RWPE2 (cell line): ENCODE measurements at regions not wholly inside any gene's neighbourhood (a gene's known extent, or its start where the extent isn't known, plus 50 kb on each side); places are given as distances from the start of the nearest gene placed in this dataset.

Experiments used
- ATAC-seq: fragments of 200-7000 bp; cut with Tn5 transposase; 3 replicates; pipeline ENCODE4 v1.9.1; 2021; ENCODE audit warnings: low read depth
- DNase-seq: peaks from one replicate; pipeline ENCODE4 v3.0.0-alpha.2; 2020; ENCODE audit warnings: low spot score
- H3K27ac ChIP-seq: fragments of 450-650 bp; 2 replicates; pipeline ENCODE4 v1.5.1; 2017; ENCODE audit warnings: mild to moderate bottlenecking; ENCODE audit not compliant: poor library complexity, severe bottlenecking
- H3K27me3 ChIP-seq: fragments of 250-450 bp; sonication (Bioruptor Pico); 2 replicates; pipeline ENCODE4 v1.5.1; 2021; ENCODE audit warnings: mild to moderate bottlenecking, moderate library complexity; ENCODE audit not compliant: insufficient read depth, poor library complexity, severe bottlenecking
- H3K36me3 ChIP-seq: fragments of 250-450 bp; sonication (Bioruptor Pico); 2 replicates; pipeline ENCODE4 v1.5.1; 2020; ENCODE audit warnings: low read depth, mild to moderate bottlenecking, moderate library complexity
- H3K4me1 ChIP-seq: fragments of 250-450 bp; sonication (Bioruptor Pico); 2 replicates; pipeline ENCODE4 v1.5.1; 2021; ENCODE audit warnings: mild to moderate bottlenecking, moderate library complexity; ENCODE audit not compliant: insufficient read depth, poor library complexity, severe bottlenecking
- H3K4me3 ChIP-seq: fragments of 250-450 bp; sonication (Bioruptor Pico); 2 replicates; pipeline ENCODE4 v1.5.1; 2021; ENCODE audit warnings: mild to moderate bottlenecking, moderate library complexity; ENCODE audit not compliant: severe bottlenecking
- H3K9me3 ChIP-seq: fragments of 250-450 bp; sonication (Bioruptor Pico); 2 replicates; pipeline ENCODE4 v1.5.1; 2021; ENCODE audit warnings: mild to moderate bottlenecking, moderate library complexity; ENCODE audit not compliant: severe bottlenecking
- CTCF ChIP-seq: fragments of 450-650 bp; IDR thresholded peaks from one replicate; pipeline ENCODE4 v1.5.1; 2017; ENCODE audit warnings: mild to moderate bottlenecking, moderate library complexity; ENCODE audit not compliant: poor library complexity, severe bottlenecking

GRCh38 chr13:59346999-59347723 lies 816.6 kb downstream of the DIAPH3 start:
- H3K4me3 ChIP-seq = no peak overlapping the region
- no peaks in the 10 kb centered on the region for H3K9me3 ChIP-seq
- TF ChIP-seq CTCF = no peak
- no peaks in the 10 kb centered on the region for H3K36me3 ChIP-seq
- no peak for DNase-seq
- no peak for ATAC-seq
- H3K27ac ChIP-seq = no peak overlapping the region
- H3K27me3 ChIP-seq = peaks cover 32% of the 10 kb centered on the region
- no peaks in the 10 kb centered on the region for H3K4me1 ChIP-seq

DNA sequence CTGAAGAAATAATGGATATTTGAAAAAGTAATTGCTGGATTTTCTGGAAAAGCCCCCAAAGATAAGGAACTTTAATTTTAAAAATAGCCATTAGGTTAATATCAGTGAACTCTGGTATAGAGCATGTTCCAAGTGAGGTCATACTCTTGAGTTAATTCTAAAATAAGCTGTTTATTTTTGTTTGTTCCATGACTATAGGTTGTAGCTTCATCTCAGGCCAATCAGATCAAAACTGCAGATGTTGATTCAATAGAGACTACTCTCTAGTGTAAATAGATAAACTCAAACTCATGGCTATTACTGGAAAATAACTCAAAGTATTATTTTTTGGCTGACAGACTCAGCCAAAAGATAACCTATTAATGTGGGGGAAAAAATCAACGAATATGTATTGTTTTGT lies 815.1 kb downstream of the DIAPH3 start:
- H3K27me3 ChIP-seq = peaks cover 32% of the 10 kb centered on the region
- no peak for DNase-seq
- H3K4me3 ChIP-seq = no peak overlapping the region
- no peaks in the 10 kb centered on the region for H3K9me3 ChIP-seq
- ATAC-seq = no peak
- no peaks in the 10 kb centered on the region for H3K36me3 ChIP-seq
- H3K27ac ChIP-seq = no peak overlapping the region
- H3K4me1 ChIP-seq = no peaks in the 10 kb centered on the region
- TF ChIP-seq CTCF = no peak

DNA sequence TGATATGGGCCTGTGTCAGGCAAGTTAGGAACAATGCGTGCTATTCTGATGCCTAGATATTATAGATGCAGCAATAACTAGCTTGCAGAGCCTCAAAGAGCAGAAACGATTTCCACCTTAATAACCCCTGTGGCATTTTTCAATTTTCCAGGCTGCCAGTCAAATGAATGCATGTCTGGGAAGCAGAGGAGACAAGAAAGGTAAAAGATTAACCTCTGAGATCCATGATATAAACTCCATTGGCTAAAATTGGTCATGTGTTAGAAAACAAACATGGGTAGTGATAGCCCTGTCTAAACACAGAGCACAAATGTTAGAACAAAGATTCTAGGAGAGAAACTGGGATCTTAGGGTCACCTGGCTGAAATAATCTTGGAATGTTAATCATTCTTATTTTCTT lies 811.1 kb downstream of the DIAPH3 start:
- TF ChIP-seq CTCF = no peak
- H3K27ac ChIP-seq = no peak overlapping the region
- no peaks in the 10 kb centered on the region for H3K4me1 ChIP-seq
- H3K27me3 ChIP-seq = peaks cover 27% of the 10 kb centered on the region
- ATAC-seq (no peak), DNase-seq (no peak)
- no peak overlapping the region for H3K4me3 ChIP-seq
- no peaks in the 10 kb centered on the region for H3K36me3 ChIP-seq
- H3K9me3 ChIP-seq = no peaks in the 10 kb centered on the region

- no peak for DNase-seq
- Histone ChIP-seq H3K4me1 (no peaks in the 10 kb centered on the region), H3K27ac (no peak overlapping the region), H3K9me3 (no peaks in the 10 kb centered on the region), H3K4me3 (no peak overlapping the region), H3K36me3 (no peaks in the 10 kb centered on the region), H3K27me3 (peaks cover 6% of the 10 kb centered on the region)
- no peak for TF ChIP-seq CTCF
- ATAC-seq = no peak
Measured at GRCh38 chr13:59354665-59355369, 808.9 kb downstream of the DIAPH3 start.

- no peak overlapping the region for H3K27ac ChIP-seq
- no peaks in the 10 kb centered on the region for H3K36me3 ChIP-seq
- no peak for TF ChIP-seq CTCF
- no peaks in the 10 kb centered on the region for H3K27me3 ChIP-seq
- no peak for DNase-seq
- no peaks in the 10 kb centered on the region for H3K9me3 ChIP-seq
- H3K4me1 ChIP-seq = no peaks in the 10 kb centered on the region
- no peak for ATAC-seq
- H3K4me3 ChIP-seq = no peak overlapping the region
Measured at GRCh38 chr13:59356607-59357006, 807.1 kb downstream of the DIAPH3 start.
